ENCODE measurements at regions not wholly inside any gene's neighbourhood (a gene's known extent, or its start where the extent isn't known, plus 50 kb on each side); places are given as distances from the start of the nearest gene placed in this dataset.

GRCh38 chr20:63128367-63128766 is 87.6 kb downstream of the YTHDF1 start:
- TF ChIP-seq CTCF (IDR thresholded peaks at IDR 0.05): no peak
- no peak for TF ChIP-seq POLR2AphosphoS5 (IDR thresholded peaks at IDR 0.05)
